Upper lobe of left lung (tissue), 4 donors: ENCODE measurements at regions not wholly inside any gene's neighbourhood (a gene's known extent, or its start where the extent isn't known, plus 50 kb on each side); places are given as distances from the start of the nearest gene placed in this dataset.
"Not testable (repeated sequence)": the region's sequence is repeated elsewhere in the genome, so short reads cannot be mapped to it uniquely, and the experiment has no call there.

Source experiments
- POLR2A ChIP-seq, 4 donors: fragments of 450-650 bp; IDR thresholded peaks; one replicate each; pipeline ENCODE4 v1.5.1; 2016 to 2017; ENCODE audit warnings: antibody characterized with exemption in 4 of 4, mild to moderate bottlenecking in 2 of 4
- POLR2AphosphoS5 ChIP-seq, 2 donors: sonication (generic); formaldehyde crosslinking; IDR thresholded peaks; one replicate each; pipeline ENCODE4 v1.5.1; 2017; ENCODE audit warnings: antibody characterized with exemption in 2 of 2
- TF ChIP-seq, protein P1 (sequence below), 6 experiments: fragments of 450-650 bp in 4 of 6; fragments of 200-600 bp in 2 of 6; sonication (generic) in 2 of 6; IDR thresholded peaks; one replicate each; pipeline ENCODE4 v1.5.1; 2016 to 2019; ENCODE audit warnings: antibody characterized with exemption in 6 of 6

DNA sequence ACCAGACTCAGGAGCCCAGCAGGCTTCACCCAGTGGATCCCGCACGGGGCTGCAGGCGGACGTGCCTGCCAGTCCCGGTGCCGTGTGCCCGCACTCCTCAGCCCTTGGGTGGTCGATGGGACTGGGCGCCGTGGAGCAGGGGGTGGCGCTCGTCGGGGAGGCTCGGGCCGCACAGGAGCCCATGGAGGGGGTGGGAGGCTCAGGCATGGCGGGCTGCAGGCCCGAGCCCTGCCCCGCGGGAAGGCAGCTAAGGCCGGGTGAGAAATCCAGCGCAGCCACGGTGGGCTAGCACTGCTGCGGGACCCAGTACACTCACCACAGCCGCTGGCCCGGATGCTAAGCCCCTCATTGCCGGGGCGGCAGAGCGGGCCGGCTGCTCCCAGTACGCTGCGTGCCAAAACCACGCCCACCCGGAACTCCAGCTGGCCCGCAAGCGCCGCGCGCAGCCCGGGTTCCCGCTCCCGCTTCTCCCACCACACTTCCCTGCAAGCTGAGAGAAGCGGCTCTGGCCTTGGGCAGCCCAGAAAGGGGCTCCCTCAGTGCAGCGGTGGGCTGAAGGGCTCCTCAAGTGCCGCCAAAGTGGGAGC is 977.0 kb upstream of the LRFN5 start:
- not testable (repeated sequence) for TF ChIP-seq POLR2AphosphoS5, POLR2A (IDR thresholded peaks at IDR 0.05)
- TF ChIP-seq, protein P1, sequence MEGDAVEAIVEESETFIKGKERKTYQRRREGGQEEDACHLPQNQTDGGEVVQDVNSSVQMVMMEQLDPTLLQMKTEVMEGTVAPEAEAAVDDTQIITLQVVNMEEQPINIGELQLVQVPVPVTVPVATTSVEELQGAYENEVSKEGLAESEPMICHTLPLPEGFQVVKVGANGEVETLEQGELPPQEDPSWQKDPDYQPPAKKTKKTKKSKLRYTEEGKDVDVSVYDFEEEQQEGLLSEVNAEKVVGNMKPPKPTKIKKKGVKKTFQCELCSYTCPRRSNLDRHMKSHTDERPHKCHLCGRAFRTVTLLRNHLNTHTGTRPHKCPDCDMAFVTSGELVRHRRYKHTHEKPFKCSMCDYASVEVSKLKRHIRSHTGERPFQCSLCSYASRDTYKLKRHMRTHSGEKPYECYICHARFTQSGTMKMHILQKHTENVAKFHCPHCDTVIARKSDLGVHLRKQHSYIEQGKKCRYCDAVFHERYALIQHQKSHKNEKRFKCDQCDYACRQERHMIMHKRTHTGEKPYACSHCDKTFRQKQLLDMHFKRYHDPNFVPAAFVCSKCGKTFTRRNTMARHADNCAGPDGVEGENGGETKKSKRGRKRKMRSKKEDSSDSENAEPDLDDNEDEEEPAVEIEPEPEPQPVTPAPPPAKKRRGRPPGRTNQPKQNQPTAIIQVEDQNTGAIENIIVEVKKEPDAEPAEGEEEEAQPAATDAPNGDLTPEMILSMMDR (IDR thresholded peaks at IDR 0.05) = not testable (repeated sequence)
